ENCODE measurements at regions not wholly inside any gene's neighbourhood (a gene's known extent, or its start where the extent isn't known, plus 50 kb on each side); places are given as distances from the start of the nearest gene placed in this dataset.

DNA sequence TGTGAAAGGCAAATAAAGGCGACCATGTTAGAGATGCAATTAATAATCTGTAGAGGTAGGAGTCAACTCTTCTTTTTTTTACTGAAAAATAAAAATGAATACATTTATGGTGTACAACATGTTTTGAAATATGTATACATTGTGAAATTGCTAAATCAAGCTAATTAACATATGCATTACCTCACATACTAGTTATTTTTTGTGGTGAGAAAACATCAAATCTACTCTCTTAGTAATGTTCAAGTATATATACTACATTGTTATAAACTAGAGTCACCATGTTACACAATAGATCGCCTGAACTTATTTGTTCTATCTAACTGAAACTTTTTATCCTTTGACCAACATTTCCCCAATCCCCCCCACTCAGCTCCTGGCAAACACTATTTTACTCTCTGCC is 143.2 kb downstream of the POU4F1 start:
- H3K4me1 ChIP-seq (ENCODE audit: insufficient read depth, low read length), result no peaks in the 10 kb centered on the region
- H3K9me3 ChIP-seq (ENCODE audit: control insufficient read depth, insufficient read depth, low read length), result no peaks in the 10 kb centered on the region
- no peaks in the 10 kb centered on the region for H3K36me3 ChIP-seq (ENCODE audit: insufficient read depth, low read length)
- no peak overlapping the region for H3K9ac ChIP-seq (ENCODE audit: low read depth, low read length)

DNA sequence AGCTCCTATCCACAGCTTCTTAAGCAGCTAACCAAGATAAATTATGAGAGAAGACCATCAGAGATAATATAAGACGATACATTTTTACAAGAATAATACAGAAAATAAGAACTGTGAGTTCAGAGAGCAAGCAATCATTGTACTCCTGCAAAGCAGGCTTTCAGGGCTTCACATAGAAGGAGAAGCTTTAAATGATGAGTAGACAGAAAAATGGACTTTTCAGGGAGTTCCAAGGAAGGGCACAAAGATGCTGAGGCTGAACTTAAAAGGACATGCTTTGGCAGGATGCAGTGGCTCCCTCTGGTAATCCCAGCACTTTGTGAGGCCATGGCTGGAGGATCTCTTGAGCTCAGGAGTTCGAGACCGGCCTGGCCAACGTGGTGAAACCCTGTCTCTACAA is 159.5 kb downstream of the POU4F1 start:
- Histone ChIP-seq H3K4me1 (ENCODE audit: insufficient read depth, low read length) (no peaks in the 10 kb centered on the region), H3K9ac (ENCODE audit: low read depth, low read length) (no peak overlapping the region), H3K36me3 (ENCODE audit: insufficient read depth, low read length) (no peaks in the 10 kb centered on the region), H3K9me3 (ENCODE audit: control insufficient read depth, insufficient read depth, low read length) (no peaks in the 10 kb centered on the region)

DNA sequence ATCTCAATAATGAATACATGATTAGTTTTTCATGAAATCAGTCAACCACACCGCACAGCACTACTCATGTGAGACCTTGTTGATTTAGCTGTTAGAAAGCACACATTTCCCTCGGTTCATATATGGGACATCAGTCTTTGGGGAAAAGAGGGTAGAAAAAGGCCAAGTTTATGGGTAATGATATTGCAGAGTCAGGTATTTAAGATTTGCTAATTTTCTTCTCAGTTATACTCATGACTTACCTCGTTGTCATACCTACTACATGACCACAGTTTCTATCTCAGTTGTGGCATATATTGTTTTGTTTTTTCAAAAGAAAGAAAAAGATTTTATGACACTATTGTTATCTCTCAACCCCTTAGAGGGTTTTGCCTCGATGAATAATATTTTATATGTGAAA is 165.6 kb downstream of the POU4F1 start:
- Histone ChIP-seq H3K36me3 (ENCODE audit: insufficient read depth, low read length) (no peaks in the 10 kb centered on the region), H3K4me1 (ENCODE audit: insufficient read depth, low read length) (no peaks in the 10 kb centered on the region), H3K9me3 (ENCODE audit: control insufficient read depth, insufficient read depth, low read length) (no peaks in the 10 kb centered on the region), H3K9ac (ENCODE audit: low read depth, low read length) (no peak overlapping the region)

GRCh38 chr13:78436311-78436710 is 167.0 kb downstream of the POU4F1 start:
- Histone ChIP-seq H3K9me3 (ENCODE audit: control insufficient read depth, insufficient read depth, low read length) (no peaks in the 10 kb centered on the region), H3K4me1 (ENCODE audit: insufficient read depth, low read length) (no peaks in the 10 kb centered on the region), H3K9ac (ENCODE audit: low read depth, low read length) (no peak overlapping the region), H3K36me3 (ENCODE audit: insufficient read depth, low read length) (no peaks in the 10 kb centered on the region)

DNA sequence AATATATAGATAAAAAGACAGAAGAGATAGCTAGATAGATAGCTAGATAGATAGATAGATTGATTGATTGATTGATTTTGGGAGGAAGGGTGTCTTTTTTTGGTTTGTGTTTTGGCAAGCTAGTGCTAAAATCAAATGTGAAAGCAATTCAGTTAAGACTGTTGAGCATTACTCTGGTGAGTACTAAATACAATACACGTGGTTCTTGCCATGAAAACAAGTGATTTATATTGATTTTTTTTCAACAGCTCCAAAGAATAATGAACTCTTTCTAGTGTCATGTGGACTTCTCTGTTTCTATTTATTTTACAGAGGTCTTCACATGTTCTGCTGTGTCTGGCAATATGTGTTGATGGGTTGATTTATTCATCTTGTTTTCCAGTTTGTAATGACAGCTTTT is 172.0 kb downstream of the POU4F1 start:
- Histone ChIP-seq H3K4me1 (ENCODE audit: insufficient read depth, low read length) (no peaks in the 10 kb centered on the region; the same call in none of the 2 replicates), H3K9me3 (ENCODE audit: control insufficient read depth, insufficient read depth, low read length) (no peaks in the 10 kb centered on the region), H3K36me3 (ENCODE audit: insufficient read depth, low read length) (no peaks in the 10 kb centered on the region), H3K9ac (ENCODE audit: low read depth, low read length) (no peak overlapping the region)

DNA sequence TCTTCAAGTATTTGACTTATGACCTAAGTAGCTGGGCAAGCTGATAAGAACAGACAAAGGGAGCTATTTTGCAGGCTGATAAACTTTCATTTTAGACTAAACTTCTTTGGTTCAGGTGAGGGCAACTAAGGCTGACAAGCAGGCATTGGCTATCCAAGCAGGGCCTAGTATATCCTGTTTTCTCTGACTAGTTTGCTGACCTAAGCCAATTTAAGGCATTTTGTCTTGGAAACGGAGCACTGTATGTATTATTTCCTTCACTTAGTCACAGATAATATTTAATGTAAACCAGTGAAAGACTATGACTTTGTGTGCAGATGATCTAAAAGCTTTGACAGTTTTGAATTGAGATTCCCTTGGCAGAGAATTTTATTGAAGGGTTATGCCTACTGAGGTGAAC is 172.5 kb downstream of the POU4F1 start:
- no peak overlapping the region for H3K9ac ChIP-seq (ENCODE audit: low read depth, low read length)
- no peaks in the 10 kb centered on the region; the same call in none of the 2 replicates for H3K4me1 ChIP-seq (ENCODE audit: insufficient read depth, low read length)
- no peaks in the 10 kb centered on the region for H3K9me3 ChIP-seq (ENCODE audit: control insufficient read depth, insufficient read depth, low read length)
- H3K36me3 ChIP-seq (ENCODE audit: insufficient read depth, low read length), result no peaks in the 10 kb centered on the region

DNA sequence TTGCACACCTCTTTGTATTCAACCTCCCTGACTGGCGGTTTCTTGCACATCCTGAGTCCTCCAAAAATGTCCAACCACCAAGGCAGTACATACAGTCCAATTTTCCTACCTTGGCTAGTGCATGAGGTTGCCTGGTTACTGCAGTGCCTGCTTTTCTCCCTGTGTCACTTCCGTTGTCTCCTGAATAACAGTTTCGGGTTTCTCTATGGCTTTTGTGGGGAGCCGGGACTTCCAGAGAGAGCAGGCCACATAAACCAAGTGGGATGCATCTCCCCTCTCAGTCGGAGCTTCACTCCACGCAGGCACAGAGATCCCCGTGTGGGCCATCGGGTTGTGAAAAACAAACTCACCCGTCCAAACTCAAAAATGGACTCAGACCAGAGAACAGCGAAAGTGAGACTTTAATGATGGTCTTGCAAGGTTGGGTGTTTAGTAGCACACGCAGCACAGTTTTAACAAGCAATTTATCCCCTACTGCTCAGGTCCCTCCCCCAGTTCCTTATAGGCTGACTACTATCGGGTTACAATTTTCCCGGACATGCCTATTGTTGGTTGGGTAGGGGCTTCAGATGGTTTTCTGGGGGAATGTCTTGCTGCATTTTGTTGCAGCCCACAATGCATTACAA is 173.1 kb downstream of the POU4F1 start:
- no peaks in the 10 kb centered on the region for H3K36me3 ChIP-seq (ENCODE audit: insufficient read depth, low read length)
- H3K9ac ChIP-seq (ENCODE audit: low read depth, low read length), result peak overlapping the region; percentile 5; the same call in 1 of the 2 replicates
- H3K4me1 ChIP-seq (ENCODE audit: insufficient read depth, low read length), result no peaks in the 10 kb centered on the region; the same call in none of the 2 replicates
- no peaks in the 10 kb centered on the region for H3K9me3 ChIP-seq (ENCODE audit: control insufficient read depth, insufficient read depth, low read length)

GRCh38 chr13:78428646-78429045 is 174.7 kb downstream of the POU4F1 start:
- H3K9me3 ChIP-seq (ENCODE audit: control insufficient read depth, insufficient read depth, low read length), result no peaks in the 10 kb centered on the region

GRCh38 chr13:78426183-78426582 is 177.2 kb downstream of the POU4F1 start:
- Histone ChIP-seq H3K4me1 (ENCODE audit: insufficient read depth, low read length) (no peaks in the 10 kb centered on the region; the same call in none of the 2 replicates), H3K9ac (ENCODE audit: low read depth, low read length) (no peak overlapping the region), H3K36me3 (ENCODE audit: insufficient read depth, low read length) (no peaks in the 10 kb centered on the region), H3K9me3 (ENCODE audit: control insufficient read depth, insufficient read depth, low read length) (no peaks in the 10 kb centered on the region)

More at GRCh38 chr13:78428646-78429045, 174.7 kb downstream of the POU4F1 start:
- H3K4me1 ChIP-seq (ENCODE audit: insufficient read depth, low read length), result no peaks in the 10 kb centered on the region; the same call in none of the 2 replicates
- no peaks in the 10 kb centered on the region for H3K36me3 ChIP-seq (ENCODE audit: insufficient read depth, low read length)
- H3K9ac ChIP-seq (ENCODE audit: low read depth, low read length), result no peak overlapping the region

DNA sequence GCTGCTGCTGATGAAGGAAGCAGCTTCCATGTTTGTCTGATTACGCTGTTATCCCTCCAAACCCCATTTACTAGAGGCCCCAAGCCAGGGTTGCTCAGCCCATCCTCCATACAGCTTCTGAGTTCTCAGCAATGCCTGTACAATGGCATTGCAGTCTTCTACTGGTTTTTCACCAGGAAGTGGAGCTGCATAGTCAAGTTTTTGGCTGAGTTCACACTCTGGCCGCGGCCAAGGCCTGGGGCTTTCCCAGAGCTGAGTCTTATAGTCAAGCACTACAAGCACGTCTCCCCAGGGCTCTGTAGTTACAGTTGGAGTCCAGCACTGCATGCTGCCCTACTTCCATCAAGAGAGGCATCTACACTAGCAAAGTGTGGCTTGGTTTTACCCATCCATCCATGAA is 182.5 kb downstream of the POU4F1 start:
- no peak overlapping the region for H3K9ac ChIP-seq (ENCODE audit: low read depth, low read length)

DNA sequence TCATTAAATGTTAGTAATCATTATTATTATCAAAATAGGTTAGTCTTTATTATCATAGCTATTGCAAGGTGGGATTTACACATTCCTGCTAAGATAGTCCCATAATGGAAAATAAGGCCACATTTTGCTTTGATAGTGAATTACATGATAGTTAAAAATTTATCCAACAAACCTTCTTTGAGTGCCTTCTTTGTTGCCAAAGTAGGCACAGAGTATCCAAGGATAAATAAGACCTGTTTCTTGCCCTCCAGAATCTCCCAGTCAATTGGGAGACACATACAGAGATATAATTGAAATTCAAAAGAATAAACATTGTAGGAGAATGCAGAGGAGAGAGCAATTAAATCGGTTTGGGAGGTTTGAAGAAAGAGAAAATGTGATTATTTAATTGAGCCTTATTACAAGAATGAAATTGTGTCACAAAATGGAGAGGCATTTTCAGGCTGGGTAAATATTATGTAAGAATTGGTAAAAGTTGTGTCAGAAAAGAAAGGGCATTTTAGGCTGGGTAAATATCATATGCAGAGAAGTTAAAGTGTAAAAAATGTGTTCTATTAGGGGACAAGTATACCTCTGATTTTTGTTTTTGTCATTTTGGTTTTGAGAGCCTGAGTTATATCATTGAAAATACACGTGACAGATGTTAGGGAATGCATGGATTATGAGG is 189.3 kb downstream of the POU4F1 start:
- no peaks in the 10 kb centered on the region for H3K36me3 ChIP-seq (ENCODE audit: insufficient read depth, low read length)
- no peaks in the 10 kb centered on the region for H3K4me1 ChIP-seq (ENCODE audit: insufficient read depth, low read length)
- H3K9me3 ChIP-seq (ENCODE audit: control insufficient read depth, insufficient read depth, low read length), result no peaks in the 10 kb centered on the region
- no peak overlapping the region for H3K9ac ChIP-seq (ENCODE audit: low read depth, low read length)

More for the DNA sequence above, 182.5 kb downstream of the POU4F1 start:
- Histone ChIP-seq H3K4me1 (ENCODE audit: insufficient read depth, low read length) (no peaks in the 10 kb centered on the region), H3K36me3 (ENCODE audit: insufficient read depth, low read length) (no peaks in the 10 kb centered on the region), H3K9me3 (ENCODE audit: control insufficient read depth, insufficient read depth, low read length) (no peaks in the 10 kb centered on the region)

GRCh38 chr13:78410847-78411246 is 192.5 kb downstream of the POU4F1 start:
- no peak overlapping the region for H3K9ac ChIP-seq (ENCODE audit: low read depth, low read length)
- H3K36me3 ChIP-seq (ENCODE audit: insufficient read depth, low read length), result no peaks in the 10 kb centered on the region
- H3K9me3 ChIP-seq (ENCODE audit: control insufficient read depth, insufficient read depth, low read length), result no peaks in the 10 kb centered on the region
- no peaks in the 10 kb centered on the region for H3K4me1 ChIP-seq (ENCODE audit: insufficient read depth, low read length)

GRCh38 chr13:78410164-78410563 is 193.2 kb downstream of the POU4F1 start:
- Histone ChIP-seq H3K4me1 (ENCODE audit: insufficient read depth, low read length) (no peaks in the 10 kb centered on the region), H3K9me3 (ENCODE audit: control insufficient read depth, insufficient read depth, low read length) (no peaks in the 10 kb centered on the region), H3K9ac (ENCODE audit: low read depth, low read length) (no peak overlapping the region), H3K36me3 (ENCODE audit: insufficient read depth, low read length) (no peaks in the 10 kb centered on the region)

DNA sequence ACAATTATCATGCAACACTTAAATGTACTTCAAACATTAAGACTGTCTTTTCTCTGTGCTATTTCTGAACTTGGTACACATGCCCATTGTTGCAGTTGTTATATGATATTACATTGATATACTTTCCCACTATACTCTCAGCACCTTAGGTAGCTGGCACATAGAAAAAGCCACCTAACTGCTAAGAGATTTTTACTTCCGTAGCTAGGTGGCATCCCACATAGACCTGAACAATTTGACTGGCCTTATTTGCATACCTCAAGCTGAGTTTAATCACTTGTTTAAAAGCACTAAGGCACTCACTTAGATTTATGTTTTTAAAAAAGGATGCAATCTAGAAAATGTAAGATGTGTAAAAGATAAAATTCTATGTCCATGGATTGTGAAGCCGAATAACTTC is 194.2 kb downstream of the POU4F1 start:
- no peak overlapping the region for H3K9ac ChIP-seq (ENCODE audit: low read depth, low read length)
- H3K4me1 ChIP-seq (ENCODE audit: insufficient read depth, low read length), result no peaks in the 10 kb centered on the region
- no peaks in the 10 kb centered on the region for H3K36me3 ChIP-seq (ENCODE audit: insufficient read depth, low read length)
- H3K9me3 ChIP-seq (ENCODE audit: control insufficient read depth, insufficient read depth, low read length), result no peaks in the 10 kb centered on the region

GRCh38 chr13:78404846-78405360 is 198.4 kb downstream of the POU4F1 start:
- H3K9ac ChIP-seq (ENCODE audit: low read depth, low read length), result no peak overlapping the region
- no peaks in the 10 kb centered on the region for H3K36me3 ChIP-seq (ENCODE audit: insufficient read depth, low read length)
- no peaks in the 10 kb centered on the region for H3K4me1 ChIP-seq (ENCODE audit: insufficient read depth, low read length)
- no peaks in the 10 kb centered on the region for H3K9me3 ChIP-seq (ENCODE audit: control insufficient read depth, insufficient read depth, low read length)
